T-cell (primary cell): ENCODE measurements at regions not wholly inside any gene's neighbourhood (a gene's known extent, or its start where the extent isn't known, plus 50 kb on each side); places are given as distances from the start of the nearest gene placed in this dataset.
"Not testable (repeated sequence)": the region's sequence is repeated elsewhere in the genome, so short reads cannot be mapped to it uniquely, and the experiment has no call there.

Source experiments
- ATAC-seq, 4 experiments: fragments of 200-7000 bp in 3 of 4; fragments of 150-1000 bp in 1 of 4; cut with Tn5 transposase; replicated peaks in 1 of 4; 1 replicate in 3 of 4; 2 replicates in 1 of 4; pipeline ENCODE4 v1.10.0; 2021; ENCODE audit warnings: moderate library complexity in 3 of 4, mild to moderate bottlenecking in 2 of 4, moderate number of reproducible peaks in 1 of 4
- CTCF ChIA-PET, 2 donors: fragments of 300-600 bp; sonication (Branson Sonifier 250); formaldehyde crosslinking; loops; one replicate each; lab custom pipeline; 2022; ENCODE audit warnings: antibody characterized with exemption in 2 of 2; lab: Charles Lee
- POLR2A ChIA-PET, 2 donors: fragments of 300-600 bp; sonication (Branson Sonifier 250); formaldehyde crosslinking; loops; one replicate each; lab custom pipeline; 2022; ENCODE audit warnings: antibody characterized with exemption in 2 of 2; lab: Charles Lee
- DNase-seq, 35 experiments: peaks; one replicate each; pipeline versions ENCODE4 v3.0.0 to v3.0.0-alpha.2; 2013 to 2023
- H3K27ac ChIP-seq: one replicate; pipeline ENCODE4 v1.5.1; 2013; ENCODE audit warnings: low read length
- H3K27me3 ChIP-seq, 2 experiments: replicated peaks in 1 of 2; 1 replicate in 1 of 2; 2 replicates in 1 of 2; pipeline versions ENCODE4 v1.6.1 to v1.7.0; 2013; ENCODE audit warnings: low read length in 1 of 2, mixed read lengths in 1 of 2; ENCODE audit not compliant: control insufficient read depth in 2 of 2, insufficient read depth in 2 of 2; ENCODE audit errors: extremely low read depth in 1 of 2
- H3K36me3 ChIP-seq, 2 donors: 1 replicate in 1 of 2; 2 replicates in 1 of 2; pipeline versions ENCODE4 v1.6.1 to v1.7.0; 2013; ENCODE audit warnings: low read length in 1 of 2; ENCODE audit not compliant: control insufficient read depth in 2 of 2, insufficient read depth in 1 of 2; ENCODE audit errors: extremely low read depth in 1 of 2
- H3K4me1 ChIP-seq, 2 experiments: 1 replicate in 1 of 2; 2 replicates in 1 of 2; pipeline versions ENCODE4 v1.6.1 to v1.7.0; 2013; ENCODE audit warnings: low read length in 2 of 2, mixed read lengths in 1 of 2; ENCODE audit not compliant: insufficient read depth in 2 of 2, control insufficient read depth in 1 of 2; ENCODE audit errors: extremely low read depth in 1 of 2
- H3K4me3 ChIP-seq, 2 donors: 1 replicate in 1 of 2; 2 replicates in 1 of 2; pipeline versions ENCODE4 v1.5.1 to v1.7.0; 2013; ENCODE audit warnings: mild to moderate bottlenecking in 2 of 2, low read length in 1 of 2, moderate library complexity in 1 of 2; ENCODE audit not compliant: control insufficient read depth in 1 of 2; ENCODE audit errors: extremely low read depth in 1 of 2
- H3K9me3 ChIP-seq: 2 replicates; pipeline ENCODE4 v1.7.0; 2013
- H3K27ac Mint-ChIP-seq, 2 donors: one replicate each; pipeline ENCODE4 v1.8.0; 2020 to 2021; ENCODE audit warnings: mild to moderate bottlenecking in 2 of 2, mixed read lengths in 2 of 2
- H3K27me3 Mint-ChIP-seq, 2 donors: one replicate each; pipeline ENCODE4 v1.8.0; 2021 to 2022; ENCODE audit warnings: mixed read lengths in 2 of 2
- H3K36me3 Mint-ChIP-seq: one replicate; pipeline ENCODE4 v1.8.0; 2021; ENCODE audit warnings: mixed read lengths
- H3K4me1 Mint-ChIP-seq, 3 donors: one replicate each; pipeline ENCODE4 v1.8.0; 2020 to 2022; ENCODE audit warnings: mixed read lengths in 3 of 3, mild to moderate bottlenecking in 1 of 3
- H3K4me3 Mint-ChIP-seq, 3 donors: one replicate each; pipeline ENCODE4 v1.8.0; 2020 to 2022; ENCODE audit warnings: mild to moderate bottlenecking in 3 of 3, mixed read lengths in 3 of 3, moderate library complexity in 3 of 3
- H3K9me3 Mint-ChIP-seq, 3 donors: one replicate each; pipeline ENCODE4 v1.8.0; 2020 to 2022; ENCODE audit warnings: mixed read lengths in 3 of 3
- WGBS: methylation state at CpG from one replicate; pipeline ENCODE4 v1.1.5; 2013; ENCODE audit warnings: missing lambda C conversion rate; ENCODE audit not compliant: insufficient coverage; 5-methylcytosine and 5-hydroxymethylcytosine counted together

DNA sequence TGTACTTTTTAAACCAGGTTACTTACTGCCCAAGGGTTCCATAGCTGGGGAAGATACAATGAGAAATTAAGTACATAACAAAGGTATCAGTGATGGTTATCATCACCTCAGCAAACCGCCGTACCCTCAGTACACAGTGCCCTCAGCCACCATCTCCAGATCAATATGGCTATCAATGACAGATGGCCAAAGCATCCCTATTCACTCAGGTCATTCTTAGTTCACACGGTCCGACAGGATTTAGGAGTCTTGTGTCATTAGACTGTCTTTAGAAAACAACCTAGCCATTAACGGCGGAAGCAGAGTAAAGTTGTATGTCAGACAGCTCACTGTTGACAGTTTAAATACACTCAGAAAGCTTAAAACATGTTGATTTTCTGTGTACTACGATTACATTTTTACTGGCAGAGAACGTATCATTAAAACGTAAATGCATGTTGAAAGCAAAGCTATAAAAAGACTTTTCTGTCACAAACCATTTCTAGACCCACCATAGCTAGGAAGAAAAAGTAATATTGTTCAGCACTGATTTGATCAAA, 106.9 kb downstream of the HOXA1 start:
- DNase-seq, result no peak
- POLR2A ChIA-PET, result no interaction called here
- Histone ChIP-seq H3K27ac (no peak overlapping the region), H3K27me3 (peaks cover 0 to 2% of the 10 kb centered on the region in 2 experiments), H3K4me1 (no peaks in the 10 kb centered on the region), H3K9me3 (no peaks in the 10 kb centered on the region), H3K36me3 (no peaks in the 10 kb centered on the region), H3K4me3 (no peak overlapping the region)
- no peak overlapping the region for H3K27ac Mint-ChIP-seq
- ATAC-seq, result no peak
- H3K4me3 Mint-ChIP-seq, result no peak overlapping the region
- WGBS, result 100% methylated on average over 4 of the region's 9 CpGs
- peaks cover 0 to 2% of the 10 kb centered on the region in 2 donors for H3K27me3 Mint-ChIP-seq
- no peaks in the 10 kb centered on the region for H3K36me3 Mint-ChIP-seq
- CTCF ChIA-PET, result interaction anchor here in 1 of 2 donors (0.6 kb wide), 1 partner anchor 15 kb away, joined by 3 read pairs; no protein-coding TSS in a partner anchor
- H3K9me3 Mint-ChIP-seq, result no peaks in the 10 kb centered on the region
- no peaks in the 10 kb centered on the region for H3K4me1 Mint-ChIP-seq

DNA sequence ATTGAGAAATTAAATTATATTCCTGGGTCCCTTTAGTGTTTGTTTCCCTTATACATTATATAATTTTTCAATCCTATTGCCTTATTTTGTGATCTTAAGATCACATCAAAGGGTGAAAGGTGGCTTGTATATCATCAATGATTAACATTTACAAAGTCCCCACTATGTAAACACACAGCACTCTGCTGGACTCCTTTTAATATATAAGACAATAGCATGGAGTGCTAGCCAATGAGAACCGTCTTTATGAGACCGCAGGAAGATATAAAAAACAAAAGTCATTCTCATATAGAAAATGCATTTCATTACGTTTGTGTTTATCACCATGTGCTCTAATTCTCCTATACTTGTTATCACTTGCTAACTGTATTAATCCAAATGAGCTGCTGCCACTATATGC, 108.5 kb downstream of the HOXA1 start:
- Histone ChIP-seq H3K27ac (no peak overlapping the region), H3K27me3 (peaks cover 0 to 2% of the 10 kb centered on the region in 2 experiments), H3K9me3 (no peaks in the 10 kb centered on the region), H3K4me1 (no peaks in the 10 kb centered on the region), H3K36me3 (no peaks in the 10 kb centered on the region), H3K4me3 (no peak overlapping the region)
- no peak for DNase-seq
- no peak for ATAC-seq
- H3K4me1 Mint-ChIP-seq, result no peaks in the 10 kb centered on the region
- POLR2A ChIA-PET, result no interaction called here
- H3K27ac Mint-ChIP-seq, result no peak overlapping the region
- H3K4me3 Mint-ChIP-seq, result no peak overlapping the region
- CTCF ChIA-PET, result no interaction called here
- no peaks in the 10 kb centered on the region for H3K36me3 Mint-ChIP-seq
- 79% methylated on average over 3 of the region's 3 CpGs for WGBS
- peaks cover 3 to 6% of the 10 kb centered on the region in 2 donors for H3K27me3 Mint-ChIP-seq
- H3K9me3 Mint-ChIP-seq, result no peaks in the 10 kb centered on the region

DNA sequence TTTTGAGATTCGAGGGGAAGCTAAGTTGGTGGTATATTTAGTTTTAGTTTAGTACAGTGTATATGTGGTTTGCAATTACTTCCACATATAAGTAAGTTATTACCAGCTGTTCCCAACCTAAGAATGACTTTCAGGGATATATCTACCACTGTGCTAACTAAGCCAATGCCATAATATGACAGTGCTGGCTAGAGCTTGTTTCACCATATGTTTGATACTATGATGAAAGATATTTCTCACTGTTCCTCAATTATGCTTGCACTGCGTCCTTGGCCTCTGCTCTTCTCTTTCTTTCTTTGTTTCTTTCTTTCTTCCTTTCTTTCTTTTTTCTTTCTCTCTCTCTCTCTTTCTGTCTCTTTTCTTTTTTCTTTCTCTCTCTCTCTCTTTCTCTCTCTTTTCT, 113.8 kb upstream of the SKAP2 start:
- no peaks in the 10 kb centered on the region for H3K36me3 ChIP-seq
- ATAC-seq (no peak), DNase-seq (no peak)
- no peak overlapping the region for H3K27ac ChIP-seq
- H3K4me3 ChIP-seq, result no peak overlapping the region
- Mint-ChIP-seq H3K27me3 (peaks cover 12 to 30% of the 10 kb centered on the region in 2 donors), H3K4me3 (no peak overlapping the region), H3K4me1 (no peaks in the 10 kb centered on the region), H3K27ac (no peak overlapping the region), H3K9me3 (no peaks in the 10 kb centered on the region), H3K36me3 (no peaks in the 10 kb centered on the region)
- peaks cover 0 to 21% of the 10 kb centered on the region in 2 experiments for H3K27me3 ChIP-seq
- H3K4me1 ChIP-seq, result no peaks in the 10 kb centered on the region
- H3K9me3 ChIP-seq, result no peaks in the 10 kb centered on the region
- POLR2A ChIA-PET, result no interaction called here
- 100% methylated on average over 1 of the region's 2 CpGs for WGBS
- CTCF ChIA-PET, result interaction anchor here in 1 of 2 donors (0.6 kb wide), 1 partner anchor 22 kb away, joined by 4 read pairs; no protein-coding TSS in a partner anchor

DNA sequence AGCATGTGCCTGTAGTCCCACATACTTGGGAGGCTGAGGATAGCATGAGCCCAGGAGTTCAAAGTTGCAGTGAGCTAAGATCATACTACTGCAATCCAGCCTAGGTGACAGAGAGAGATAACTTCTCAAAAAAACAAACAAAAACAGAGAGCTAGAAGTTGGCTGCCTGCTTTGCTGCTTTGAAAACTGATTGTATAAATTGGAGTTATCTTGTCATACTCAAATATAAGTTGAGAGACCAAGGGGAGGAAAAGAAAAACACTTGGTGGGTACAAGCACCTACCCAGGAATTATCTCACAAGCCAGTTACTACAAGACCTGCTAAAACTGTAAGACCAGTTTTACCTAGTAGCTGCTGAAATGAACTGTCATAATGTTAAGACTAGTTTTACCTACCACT, 112.5 kb upstream of the SKAP2 start:
- CTCF ChIA-PET, result no interaction called here

DNA sequence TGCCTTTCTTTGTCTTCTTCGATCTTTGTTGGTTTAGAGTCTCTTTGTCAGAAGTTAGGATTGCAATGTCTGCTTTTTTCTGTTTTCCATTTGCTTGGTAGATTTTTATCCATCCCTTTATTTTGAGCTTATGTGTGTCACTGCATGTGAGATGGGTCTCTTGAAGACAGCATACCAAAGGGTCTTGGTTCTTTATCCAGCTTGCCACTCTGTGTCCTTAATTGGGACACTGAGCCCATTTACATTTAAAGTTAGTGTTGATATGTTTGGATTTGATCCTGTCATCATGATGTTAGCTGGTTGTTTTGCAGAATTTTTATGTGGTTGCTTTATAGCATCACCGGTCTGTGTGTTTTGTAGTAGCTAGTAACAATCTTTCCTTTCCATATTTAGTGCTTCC, 107.5 kb upstream of the SKAP2 start:
- H3K4me1 Mint-ChIP-seq, H3K9me3 ChIP-seq, H3K27ac Mint-ChIP-seq, DNase-seq, ATAC-seq, H3K4me3 ChIP-seq, H3K27ac ChIP-seq, H3K4me1 ChIP-seq, H3K4me3 Mint-ChIP-seq, CTCF ChIA-PET, H3K36me3 ChIP-seq, POLR2A ChIA-PET, H3K36me3 Mint-ChIP-seq: not testable (repeated sequence)
- Mint-ChIP-seq H3K9me3 (peaks cover 14 to 25% (median 18%) of the 10 kb centered on the region in 3 donors), H3K27me3 (peaks cover 7 to 18% of the 10 kb centered on the region in 2 donors)
- H3K27me3 ChIP-seq, result peaks cover 0 to 15% of the 10 kb centered on the region in 2 experiments
- no CpG with 5 or more reads among the region's 2 CpGs for WGBS

More for the DNA sequence above, 112.5 kb upstream of the SKAP2 start:
- Mint-ChIP-seq H3K4me1 (no peaks in the 10 kb centered on the region), H3K36me3 (no peaks in the 10 kb centered on the region), H3K9me3 (peaks cover 8 to 12% (median 9%) of the 10 kb centered on the region in 3 donors), H3K4me3 (no peak overlapping the region), H3K27me3 (peaks cover 4 to 23% of the 10 kb centered on the region in 2 donors), H3K27ac (no peak overlapping the region)
- Histone ChIP-seq H3K27ac (no peak overlapping the region), H3K36me3 (no peaks in the 10 kb centered on the region), H3K9me3 (no peaks in the 10 kb centered on the region), H3K27me3 (peaks cover 0 to 21% of the 10 kb centered on the region in 2 experiments), H3K4me1 (no peaks in the 10 kb centered on the region), H3K4me3 (no peak overlapping the region)
- POLR2A ChIA-PET, result no interaction called here
- DNase-seq (no peak), ATAC-seq (no peak)

DNA sequence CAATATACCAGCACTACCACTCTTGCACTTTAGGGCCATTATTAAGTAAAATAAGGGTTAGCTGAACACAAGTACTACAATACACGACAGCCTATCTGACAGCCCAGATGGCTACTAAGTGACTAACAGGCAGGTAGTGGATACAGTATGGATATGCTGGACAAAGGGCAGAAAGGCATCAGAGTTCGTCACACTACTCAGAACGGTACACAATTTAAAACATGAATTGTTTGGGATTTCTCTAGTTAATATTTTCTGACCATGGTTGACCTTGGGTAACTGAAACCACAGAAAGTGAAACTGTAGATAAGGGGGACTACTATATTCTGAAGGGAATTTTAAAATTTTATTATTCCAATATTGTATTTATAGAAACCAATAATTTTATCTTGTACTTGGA, 101.3 kb upstream of the SKAP2 start:
- Histone ChIP-seq H3K9me3 (no peaks in the 10 kb centered on the region), H3K27me3 (no peaks in the 10 kb centered on the region), H3K4me1 (no peaks in the 10 kb centered on the region), H3K36me3 (no peaks in the 10 kb centered on the region), H3K4me3 (no peak overlapping the region), H3K27ac (no peak overlapping the region)
- Mint-ChIP-seq H3K36me3 (no peaks in the 10 kb centered on the region), H3K27ac (no peak overlapping the region), H3K27me3 (peaks cover 2 to 5% of the 10 kb centered on the region in 2 donors), H3K4me3 (no peak overlapping the region), H3K4me1 (no peaks in the 10 kb centered on the region), H3K9me3 (peaks cover 0 to 2% (median 0%) of the 10 kb centered on the region in 3 donors)
- no CpG with 5 or more reads among the region's 3 CpGs for WGBS
- ATAC-seq (no peak), DNase-seq (no peak)
- ChIA-PET POLR2A (no interaction called here), CTCF (interaction anchor here in 1 of 2 donors (1.4 kb wide), 1 partner anchor 1073 kb away, joined by 3 read pairs; no protein-coding TSS in a partner anchor)
